ENCODE measurements at regions not wholly inside any gene's neighbourhood (a gene's known extent, or its start where the extent isn't known, plus 50 kb on each side); places are given as distances from the start of the nearest gene placed in this dataset.

DNA sequence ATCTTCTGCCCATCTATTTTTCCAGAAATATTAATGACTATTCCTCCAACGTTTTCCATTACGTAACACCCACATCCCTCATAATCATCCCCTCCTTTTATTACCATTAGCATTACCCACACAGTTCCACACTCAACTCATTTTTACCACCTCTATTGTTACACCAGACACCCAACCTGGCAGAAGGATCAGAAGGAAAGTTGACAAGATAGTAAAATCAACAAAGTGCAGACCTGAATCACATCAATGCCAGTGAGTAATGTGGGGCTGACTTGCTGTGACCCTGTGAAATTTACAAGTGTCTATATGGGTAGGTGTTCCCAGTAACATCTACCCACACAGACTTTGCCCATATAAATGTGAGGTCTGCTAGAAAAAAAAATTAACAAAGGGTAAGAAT lies 568.2 kb downstream of the MAFB start:
- Mint-ChIP-seq H3K4me1 (ENCODE audit: low read depth, unreplicated experiment) (no peaks in the 10 kb centered on the region), H3K36me3 (ENCODE audit: unreplicated experiment) (no peaks in the 10 kb centered on the region), H3K4me3 (ENCODE audit: unreplicated experiment) (no peak overlapping the region), H3K27ac (ENCODE audit: unreplicated experiment) (no peak overlapping the region), H3K27me3 (ENCODE audit: unreplicated experiment) (no peaks in the 10 kb centered on the region), H3K9me3 (ENCODE audit: unreplicated experiment) (no peaks in the 10 kb centered on the region)
- TF ChIP-seq CTCF (IDR thresholded peaks at IDR 0.05; ENCODE audit: partially characterized antibody, unreplicated experiment), result no peak
- no peak for DNase-seq

GRCh38 chr20:40111282-40111681 lies 577.8 kb downstream of the MAFB start:
- Mint-ChIP-seq H3K4me3 (ENCODE audit: unreplicated experiment) (no peak overlapping the region), H3K27me3 (ENCODE audit: unreplicated experiment) (no peaks in the 10 kb centered on the region), H3K4me1 (ENCODE audit: low read depth, unreplicated experiment) (peaks cover 7% of the 10 kb centered on the region), H3K9me3 (ENCODE audit: unreplicated experiment) (no peaks in the 10 kb centered on the region), H3K27ac (ENCODE audit: unreplicated experiment) (no peak overlapping the region), H3K36me3 (ENCODE audit: unreplicated experiment) (no peaks in the 10 kb centered on the region)
- TF ChIP-seq CTCF (IDR thresholded peaks at IDR 0.05; ENCODE audit: partially characterized antibody, unreplicated experiment), result no peak
- DNase-seq, result no peak

DNA sequence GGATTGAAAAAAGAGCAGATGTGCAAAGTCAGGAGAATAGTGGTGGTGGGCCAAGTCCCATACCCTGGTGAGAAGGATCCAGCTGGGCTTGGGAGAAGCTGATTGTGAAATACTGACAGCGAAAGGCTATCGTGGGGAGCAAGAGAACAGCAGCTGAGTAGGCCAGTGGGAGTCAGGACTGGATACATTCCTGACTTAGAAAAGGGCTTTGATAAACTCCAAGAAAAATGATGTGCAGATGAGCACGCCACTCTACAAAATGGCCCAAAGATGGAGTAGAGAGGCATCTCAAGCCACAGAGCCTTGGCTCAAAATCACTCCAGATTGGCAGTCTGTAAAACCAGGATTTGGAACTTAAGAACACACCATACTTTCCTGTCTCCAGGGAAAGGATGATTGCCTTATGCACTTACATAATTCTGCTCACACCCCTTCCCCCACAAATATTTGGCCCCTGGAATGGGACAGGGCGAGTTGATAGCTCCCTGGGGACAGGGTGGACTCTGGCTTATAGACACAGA lies 578.7 kb downstream of the MAFB start:
- Mint-ChIP-seq H3K9me3 (ENCODE audit: unreplicated experiment) (no peaks in the 10 kb centered on the region), H3K4me3 (ENCODE audit: unreplicated experiment) (no peak overlapping the region), H3K36me3 (ENCODE audit: unreplicated experiment) (no peaks in the 10 kb centered on the region), H3K4me1 (ENCODE audit: low read depth, unreplicated experiment) (peaks cover 7% of the 10 kb centered on the region), H3K27ac (ENCODE audit: unreplicated experiment) (no peak overlapping the region), H3K27me3 (ENCODE audit: unreplicated experiment) (no peaks in the 10 kb centered on the region)
- no peak for TF ChIP-seq CTCF (IDR thresholded peaks at IDR 0.05; ENCODE audit: partially characterized antibody, unreplicated experiment)
- DNase-seq, result no peak

GRCh38 chr20:40109136-40109535 lies 579.9 kb downstream of the MAFB start:
- no peak for DNase-seq
- H3K4me1 Mint-ChIP-seq (ENCODE audit: low read depth, unreplicated experiment), result peaks cover 7% of the 10 kb centered on the region
- no peak overlapping the region for H3K27ac Mint-ChIP-seq (ENCODE audit: unreplicated experiment)
- no peaks in the 10 kb centered on the region for H3K36me3 Mint-ChIP-seq (ENCODE audit: unreplicated experiment)
- no peaks in the 10 kb centered on the region for H3K27me3 Mint-ChIP-seq (ENCODE audit: unreplicated experiment)
- no peak for TF ChIP-seq CTCF (IDR thresholded peaks at IDR 0.05; ENCODE audit: partially characterized antibody, unreplicated experiment)
- H3K9me3 Mint-ChIP-seq (ENCODE audit: unreplicated experiment), result no peaks in the 10 kb centered on the region
- H3K4me3 Mint-ChIP-seq (ENCODE audit: unreplicated experiment), result no peak overlapping the region

- DNase-seq, result no peak
- Mint-ChIP-seq H3K27ac (ENCODE audit: unreplicated experiment) (no peak overlapping the region), H3K4me3 (ENCODE audit: unreplicated experiment) (no peak overlapping the region), H3K4me1 (ENCODE audit: low read depth, unreplicated experiment) (peaks cover 7% of the 10 kb centered on the region), H3K9me3 (ENCODE audit: unreplicated experiment) (no peaks in the 10 kb centered on the region), H3K36me3 (ENCODE audit: unreplicated experiment) (no peaks in the 10 kb centered on the region), H3K27me3 (ENCODE audit: unreplicated experiment) (no peaks in the 10 kb centered on the region)
- TF ChIP-seq CTCF (IDR thresholded peaks at IDR 0.05; ENCODE audit: partially characterized antibody, unreplicated experiment), result no peak
Observed at GRCh38 chr20:40108321-40108720, 580.7 kb downstream of the MAFB start.

Measured in glutamatergic neuron (in vitro differentiated cells).